OCI-LY3 (cell line): ENCODE measurements at regions not wholly inside any gene's neighbourhood (a gene's known extent, or its start where the extent isn't known, plus 50 kb on each side); places are given as distances from the start of the nearest gene placed in this dataset.

Experiments
- H2AFZ ChIP-seq: fragments of 200-600, 300-600 bp; shearing (Covaris generic); 2 replicates; pipeline ENCODE4 v1.6.0; 2014; ENCODE audit warnings: antibody characterized with exemption, low read depth, low read length
- H3K27ac ChIP-seq: fragments of 200-600, 300-600 bp; sonication (generic); 2 replicates; pipeline ENCODE4 v1.5.1; 2014; ENCODE audit warnings: mild to moderate bottlenecking, low read length, moderate library complexity, mixed read lengths
- H3K27me3 ChIP-seq: fragments of 200-600, 300-600 bp; sonication (generic); 2 replicates; pipeline ENCODE4 v1.6.1; 2014; ENCODE audit warnings: low read depth, low read length, mixed read lengths
- H3K36me3 ChIP-seq: fragments of 200-600, 300-600 bp; sonication (generic); replicated peaks from 2 replicates; pipeline ENCODE3; 2014; ENCODE audit warnings: low read depth, low read length, mixed read lengths
- H3K4me1 ChIP-seq: fragments of 300-600, 200-600 bp; sonication (generic); 2 replicates; pipeline ENCODE4 v1.6.1; 2014; ENCODE audit warnings: low read length, mixed read lengths
- H3K4me2 ChIP-seq: fragments of 200-600, 300-600 bp; sonication (generic); 2 replicates; pipeline ENCODE4 v1.6.1; 2014; ENCODE audit warnings: low read length, mixed read lengths
- H3K4me3 ChIP-seq: fragments of 300-600, 200-600 bp; sonication (generic); 2 replicates; pipeline ENCODE4 v1.5.1; 2014; ENCODE audit warnings: antibody characterized with exemption, mild to moderate bottlenecking, low read length, moderate library complexity
- H3K79me2 ChIP-seq: fragments of 300-600, 200-600 bp; shearing (Covaris generic); 2 replicates; pipeline ENCODE4 v1.6.1; 2014; ENCODE audit warnings: mild to moderate bottlenecking, low read length, mixed read lengths
- H3K9ac ChIP-seq: fragments of 300-600, 200-600 bp; shearing (Covaris generic); 2 replicates; pipeline ENCODE4 v1.6.0; 2014; ENCODE audit warnings: mild to moderate bottlenecking, low read length, moderate library complexity
- H3K9me3 ChIP-seq: fragments of 200-600, 300-600 bp; shearing (Covaris generic); 2 replicates; pipeline ENCODE4 v1.6.1; 2014; ENCODE audit warnings: low read length, mixed read lengths; ENCODE audit not compliant: insufficient read depth
- H4K20me1 ChIP-seq: fragments of 200-600, 300-600 bp; sonication (generic); 2 replicates; pipeline ENCODE4 v1.6.1; 2016; ENCODE audit warnings: low read length, mixed read lengths; ENCODE audit not compliant: insufficient read depth
- EZH2phosphoT487 ChIP-seq: fragments of 200-600 bp; shearing (Covaris generic); IDR thresholded peaks from 2 replicates; pipeline ENCODE4 v1.6.1; 2018; ENCODE audit warnings: antibody characterized with exemption, mixed run types, low read depth
- TF ChIP-seq, protein P1 (sequence below): fragments of 200-600, 300-600 bp; sonication (generic); IDR thresholded peaks from 2 replicates; pipeline ENCODE4 v1.5.1; 2014; ENCODE audit warnings: antibody characterized with exemption, low read length, low read depth

DNA sequence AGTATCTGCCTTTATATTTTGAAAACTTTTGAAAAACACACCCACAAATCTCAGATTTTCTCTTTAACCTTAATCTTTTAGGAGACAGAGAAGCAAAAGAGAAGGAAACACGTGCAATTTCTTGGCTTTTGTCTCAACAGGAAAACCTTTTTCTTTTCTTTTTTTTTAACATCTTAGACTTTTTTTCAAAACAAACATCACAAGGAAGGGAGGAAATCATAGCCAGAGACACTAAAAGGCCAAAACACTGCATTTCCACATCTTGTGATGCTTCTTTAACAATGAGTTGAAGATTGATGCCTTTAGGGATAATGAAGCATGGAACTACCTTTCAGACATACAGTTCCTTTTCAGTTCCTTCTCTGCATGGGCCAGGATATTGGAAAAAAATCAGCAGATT is 136.6 kb upstream of the NRBF2 start:
- Histone ChIP-seq H2AFZ (no peak overlapping the region), H3K4me2 (no peak overlapping the region), H3K9ac (no peak overlapping the region), H3K27me3 (no peaks in the 10 kb centered on the region), H4K20me1 (no peaks in the 10 kb centered on the region), H3K79me2 (no peaks in the 10 kb centered on the region), H3K9me3 (no peaks in the 10 kb centered on the region), H3K27ac (no peak overlapping the region), H3K4me3 (no peak overlapping the region), H3K4me1 (peaks cover 18% of the 10 kb centered on the region), H3K36me3 (no peaks in the 10 kb centered on the region)
- TF ChIP-seq, protein P1, sequence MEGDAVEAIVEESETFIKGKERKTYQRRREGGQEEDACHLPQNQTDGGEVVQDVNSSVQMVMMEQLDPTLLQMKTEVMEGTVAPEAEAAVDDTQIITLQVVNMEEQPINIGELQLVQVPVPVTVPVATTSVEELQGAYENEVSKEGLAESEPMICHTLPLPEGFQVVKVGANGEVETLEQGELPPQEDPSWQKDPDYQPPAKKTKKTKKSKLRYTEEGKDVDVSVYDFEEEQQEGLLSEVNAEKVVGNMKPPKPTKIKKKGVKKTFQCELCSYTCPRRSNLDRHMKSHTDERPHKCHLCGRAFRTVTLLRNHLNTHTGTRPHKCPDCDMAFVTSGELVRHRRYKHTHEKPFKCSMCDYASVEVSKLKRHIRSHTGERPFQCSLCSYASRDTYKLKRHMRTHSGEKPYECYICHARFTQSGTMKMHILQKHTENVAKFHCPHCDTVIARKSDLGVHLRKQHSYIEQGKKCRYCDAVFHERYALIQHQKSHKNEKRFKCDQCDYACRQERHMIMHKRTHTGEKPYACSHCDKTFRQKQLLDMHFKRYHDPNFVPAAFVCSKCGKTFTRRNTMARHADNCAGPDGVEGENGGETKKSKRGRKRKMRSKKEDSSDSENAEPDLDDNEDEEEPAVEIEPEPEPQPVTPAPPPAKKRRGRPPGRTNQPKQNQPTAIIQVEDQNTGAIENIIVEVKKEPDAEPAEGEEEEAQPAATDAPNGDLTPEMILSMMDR, result no peak
- TF ChIP-seq EZH2phosphoT487, result no peak

DNA sequence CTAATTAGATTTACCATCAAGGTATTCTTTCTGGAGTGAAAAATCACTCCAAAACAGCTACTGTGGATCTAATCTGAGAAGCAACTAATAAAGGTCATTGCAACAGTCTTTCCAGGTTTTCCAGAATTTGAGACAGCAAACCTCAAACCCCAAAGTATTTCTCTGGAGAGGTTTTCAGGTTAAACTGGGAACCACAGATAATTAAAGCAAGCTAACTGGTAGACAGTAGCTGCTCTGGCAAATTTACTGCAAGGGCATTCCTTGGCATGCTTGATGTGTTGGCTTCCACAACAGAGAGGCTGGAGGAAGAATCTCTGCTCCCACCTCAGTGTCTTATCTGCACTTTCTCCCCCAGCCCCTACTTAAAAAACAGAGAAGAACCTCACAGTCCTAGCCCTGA is 140.0 kb upstream of the NRBF2 start:
- H3K36me3 ChIP-seq, result no peaks in the 10 kb centered on the region
- TF ChIP-seq, protein P1, result no peak
- TF ChIP-seq EZH2phosphoT487, result no peak
- H3K79me2 ChIP-seq, result no peaks in the 10 kb centered on the region
- 0 out of 2 replicates have a peak overlapping the region, but pooled peaks have one; percentile 28 for H2AFZ ChIP-seq
- no peaks in the 10 kb centered on the region for H3K27me3 ChIP-seq
- H3K9me3 ChIP-seq, result no peaks in the 10 kb centered on the region
- H3K27ac ChIP-seq, result no peak overlapping the region
- peak overlapping the region; percentile 82; the same call in 1 of the 2 replicates for H3K4me2 ChIP-seq
- H4K20me1 ChIP-seq, result no peaks in the 10 kb centered on the region
- no peak overlapping the region for H3K9ac ChIP-seq
- no peak overlapping the region for H3K4me3 ChIP-seq
- H3K4me1 ChIP-seq, result peaks cover 18% of the 10 kb centered on the region

DNA sequence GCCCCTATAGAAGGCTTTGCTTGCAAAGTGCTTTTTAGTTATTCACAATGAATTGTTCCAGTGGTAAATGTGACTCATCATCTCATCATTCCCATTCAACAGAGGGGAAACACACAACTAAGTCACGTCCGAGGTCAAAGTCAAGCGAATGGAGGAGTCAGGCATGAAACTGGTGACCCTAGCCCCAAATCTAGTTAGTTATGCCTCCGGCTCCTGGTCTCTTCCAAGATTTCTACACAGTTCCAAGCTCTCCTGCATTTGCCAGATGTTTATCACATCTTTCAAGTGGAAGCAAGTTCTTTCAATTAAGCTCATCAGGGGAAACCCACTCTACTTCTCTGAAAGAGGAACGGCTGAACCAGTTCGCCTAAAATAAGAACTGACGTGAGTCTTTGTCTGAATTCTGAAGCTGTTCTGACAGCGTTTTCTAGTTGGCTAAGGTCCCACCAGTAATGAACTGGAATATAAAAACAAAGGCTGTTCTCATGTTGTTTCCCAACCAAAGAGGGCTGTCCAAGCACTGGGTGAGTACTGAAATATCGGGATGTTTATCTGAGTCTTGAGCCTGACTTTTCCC is 140.9 kb upstream of the NRBF2 start:
- peaks cover 18% of the 10 kb centered on the region for H3K4me1 ChIP-seq
- TF ChIP-seq EZH2phosphoT487, result no peak
- TF ChIP-seq, protein P1, result no peak

DNA sequence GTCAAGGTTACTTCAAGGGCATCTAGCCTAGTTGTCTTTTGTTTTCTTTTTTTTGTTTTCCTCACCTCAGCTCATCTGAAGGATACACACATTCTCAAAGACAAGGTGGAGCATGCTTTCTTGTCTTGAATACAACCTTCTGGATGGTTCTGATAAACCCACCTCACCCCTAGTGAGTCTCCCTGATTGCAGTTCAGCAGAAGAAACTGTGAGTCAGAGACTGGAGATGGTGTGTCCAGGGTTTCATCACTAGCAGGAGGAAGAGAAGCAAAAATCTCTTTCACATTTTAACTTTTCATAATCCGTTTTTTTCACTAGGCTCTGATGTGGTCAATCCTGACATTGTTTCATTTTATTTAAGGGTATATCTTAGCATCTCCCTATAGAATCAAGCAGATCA is 143.0 kb upstream of the NRBF2 start:
- H3K27ac ChIP-seq, result no peak overlapping the region
- H3K9ac ChIP-seq, result no peak overlapping the region
- no peak overlapping the region for H3K4me2 ChIP-seq
- H3K4me3 ChIP-seq, result no peak overlapping the region
- no peaks in the 10 kb centered on the region for H3K27me3 ChIP-seq
- H3K36me3 ChIP-seq, result no peaks in the 10 kb centered on the region
- no peaks in the 10 kb centered on the region for H4K20me1 ChIP-seq
- peaks cover 18% of the 10 kb centered on the region for H3K4me1 ChIP-seq
- no peak overlapping the region for H2AFZ ChIP-seq
- TF ChIP-seq, protein P1, result no peak
- TF ChIP-seq EZH2phosphoT487, result no peak
- no peaks in the 10 kb centered on the region for H3K79me2 ChIP-seq
- no peaks in the 10 kb centered on the region for H3K9me3 ChIP-seq

More for the DNA sequence above, 140.9 kb upstream of the NRBF2 start:
- H3K9ac ChIP-seq, result peak overlapping the region; percentile 21; the same call in 1 of the 2 replicates
- peak overlapping the region; percentile 82 for H3K4me2 ChIP-seq
- H3K36me3 ChIP-seq, result no peaks in the 10 kb centered on the region
- H4K20me1 ChIP-seq, result no peaks in the 10 kb centered on the region
- no peaks in the 10 kb centered on the region for H3K79me2 ChIP-seq
- 0 out of 2 replicates have a peak overlapping the region, but pooled peaks have one; percentile 28 for H2AFZ ChIP-seq
- peak overlapping the region; percentile 65 for H3K4me3 ChIP-seq
- no peaks in the 10 kb centered on the region for H3K9me3 ChIP-seq
- peak overlapping the region; percentile 46 for H3K27ac ChIP-seq
- H3K27me3 ChIP-seq, result no peaks in the 10 kb centered on the region
